Central memory CD4-positive, alpha-beta T cell (primary cell): ENCODE measurements at regions not wholly inside any gene's neighbourhood (a gene's known extent, or its start where the extent isn't known, plus 50 kb on each side); places are given as distances from the start of the nearest gene placed in this dataset.

Source experiments
- DNase-seq: peaks from one replicate; pipeline ENCODE4 v3.0.0; 2022

- no peak for DNase-seq
Observed at GRCh38 chr13:72208112-72208645, 341.2 kb upstream of the DACH1 start.

DNA sequence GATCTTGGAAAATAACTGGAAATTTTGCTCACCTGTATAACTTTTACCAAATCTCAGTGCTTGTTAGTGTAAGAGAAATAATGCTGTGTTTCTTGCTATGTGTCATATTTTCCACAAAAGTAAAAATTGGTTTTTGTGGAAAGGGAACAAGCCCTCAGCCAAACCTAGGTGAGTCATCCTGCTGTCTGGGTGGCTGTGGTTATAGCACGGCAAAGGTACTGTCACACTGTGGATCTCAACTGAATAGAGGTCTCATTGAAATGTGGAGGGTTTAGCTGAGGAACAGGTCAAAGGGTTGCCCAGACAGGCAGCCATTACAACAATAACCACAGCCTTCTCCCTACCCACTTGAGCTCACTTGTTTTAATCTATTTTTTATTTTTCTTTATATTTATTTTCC, 338.8 kb upstream of the DACH1 start:
- DNase-seq, result no peak

- no peak for DNase-seq
Observed at GRCh38 chr13:72204291-72204690, 337.3 kb upstream of the DACH1 start.

- no peak for DNase-seq
Observed at GRCh38 chr13:72201726-72202125, 334.7 kb upstream of the DACH1 start.

- no peak for DNase-seq
Observed at GRCh38 chr13:72199640-72200039, 332.6 kb upstream of the DACH1 start.

DNA sequence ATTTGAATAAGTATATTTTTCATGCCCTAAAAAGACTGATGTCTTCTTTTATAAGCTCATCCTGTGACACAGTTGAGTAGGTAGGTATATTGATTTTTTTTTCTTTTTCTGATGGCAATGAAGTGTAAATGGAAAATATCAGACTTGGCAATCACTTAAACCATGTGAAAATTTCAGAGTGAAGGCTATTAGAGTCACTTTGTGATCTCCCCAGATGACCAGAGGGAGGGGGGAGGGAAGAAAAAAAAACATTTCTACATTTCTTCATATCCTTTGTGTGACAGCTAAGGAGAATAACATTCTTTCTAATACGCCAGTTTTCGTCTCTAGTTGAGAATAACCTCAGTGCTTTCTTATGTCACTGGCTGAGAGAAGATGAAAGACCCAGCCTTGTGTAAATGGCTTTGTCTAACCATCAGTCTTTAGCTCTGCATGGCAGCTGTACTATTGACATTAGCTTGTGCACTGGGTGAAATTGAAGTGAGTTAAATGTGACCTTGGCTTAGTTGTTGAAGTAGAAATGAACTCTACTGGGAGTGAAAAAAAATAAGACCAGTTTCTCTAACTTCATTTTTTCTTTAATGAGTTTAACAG, 332.1 kb upstream of the DACH1 start:
- no peak for DNase-seq

- DNase-seq, result no peak
Observed at GRCh38 chr13:72198042-72198441, 331.0 kb upstream of the DACH1 start.

GRCh38 chr13:72195044-72195704, 328.2 kb upstream of the DACH1 start:
- no peak for DNase-seq

- DNase-seq, result no peak
Observed at GRCh38 chr13:72194523-72194922, 327.5 kb upstream of the DACH1 start.

GRCh38 chr13:72186730-72187422, 319.9 kb upstream of the DACH1 start:
- DNase-seq, result no peak

DNA sequence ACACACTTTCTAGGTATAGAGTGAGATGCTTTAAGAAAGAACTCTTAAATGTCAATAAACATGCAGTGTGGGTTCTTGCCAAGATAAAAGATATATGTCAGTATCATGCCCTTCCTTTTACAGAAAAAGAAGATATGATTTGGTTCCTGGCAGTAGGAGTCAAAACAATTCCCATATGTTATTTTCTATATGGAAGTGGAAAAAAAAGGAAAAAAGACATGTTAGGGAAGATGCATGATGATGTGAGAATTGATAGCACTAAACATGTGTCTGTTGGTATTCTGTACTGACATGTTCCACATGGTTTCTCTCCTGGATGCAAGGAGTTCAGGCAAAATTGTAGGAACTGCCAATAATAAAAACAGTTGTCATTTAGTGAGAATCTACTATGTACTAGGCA, 318.8 kb upstream of the DACH1 start:
- DNase-seq, result no peak

GRCh38 chr13:72181661-72182060, 314.7 kb upstream of the DACH1 start:
- no peak for DNase-seq

DNA sequence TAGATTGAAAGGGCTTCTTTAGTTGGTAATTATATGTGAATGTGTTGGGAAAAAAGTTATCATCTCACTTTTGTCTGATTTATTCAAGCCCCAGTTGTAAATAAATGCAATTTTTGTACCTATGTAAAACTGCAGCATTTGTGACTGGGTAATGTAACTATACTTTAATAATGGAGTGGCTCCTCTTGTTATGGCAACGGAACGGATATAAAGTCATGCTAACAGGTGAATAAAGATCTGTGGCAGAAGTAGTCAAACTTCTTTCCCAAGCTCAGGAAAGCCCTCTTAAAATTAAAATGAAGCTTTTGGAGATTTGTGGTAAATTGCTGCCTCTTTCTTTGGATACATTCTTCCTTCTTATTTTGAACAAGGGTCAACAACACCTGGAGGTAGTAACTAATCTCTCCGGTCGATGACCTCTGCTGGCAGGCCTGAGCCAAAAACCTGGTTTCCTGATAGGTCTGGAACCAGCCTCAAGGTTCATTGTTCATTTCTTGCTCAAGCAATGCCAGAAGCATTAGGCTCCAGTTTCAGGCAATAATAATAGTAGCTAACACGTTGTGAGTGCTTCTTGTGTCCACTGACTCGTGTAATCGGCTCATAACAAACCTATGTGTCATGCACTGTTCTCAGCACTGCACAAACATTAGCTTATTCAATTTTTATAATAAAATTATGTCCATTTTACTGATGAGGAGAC, 313.4 kb upstream of the DACH1 start:
- no peak for DNase-seq

- DNase-seq, result no peak
Observed at GRCh38 chr13:72174549-72174948, 307.5 kb upstream of the DACH1 start.

- DNase-seq, result no peak
Observed at GRCh38 chr13:72170571-72170970, 303.6 kb upstream of the DACH1 start.

- no peak for DNase-seq
Observed at GRCh38 chr13:72168126-72168855, 301.3 kb upstream of the DACH1 start.

DNA sequence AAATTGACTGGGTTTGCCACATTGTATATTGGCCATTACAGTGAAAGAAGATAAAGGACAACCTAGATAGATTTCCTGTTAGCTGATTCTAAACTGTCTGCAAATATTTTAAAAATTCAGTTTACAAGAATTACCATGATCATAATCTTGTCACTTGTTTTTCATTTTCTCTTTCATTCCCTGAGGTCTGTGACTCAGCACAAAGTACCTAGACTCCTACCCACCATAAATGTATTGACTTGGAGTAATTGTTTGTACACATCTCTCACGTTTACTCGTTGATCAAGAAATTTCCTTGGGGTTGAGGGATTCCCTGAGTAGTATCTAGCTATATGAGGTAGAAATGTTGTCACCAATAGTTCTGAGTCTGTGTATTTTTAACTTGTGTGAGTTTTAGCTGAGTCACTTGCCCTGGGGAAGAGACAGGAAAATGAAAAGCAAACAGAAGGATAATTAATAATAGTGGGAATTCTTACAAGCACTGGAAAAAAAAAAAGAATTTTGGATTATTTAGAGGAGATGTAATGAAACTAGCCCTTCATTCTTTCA, 299.2 kb upstream of the DACH1 start:
- no peak for DNase-seq

GRCh38 chr13:72165276-72165675, 298.3 kb upstream of the DACH1 start:
- DNase-seq, result no peak

DNA sequence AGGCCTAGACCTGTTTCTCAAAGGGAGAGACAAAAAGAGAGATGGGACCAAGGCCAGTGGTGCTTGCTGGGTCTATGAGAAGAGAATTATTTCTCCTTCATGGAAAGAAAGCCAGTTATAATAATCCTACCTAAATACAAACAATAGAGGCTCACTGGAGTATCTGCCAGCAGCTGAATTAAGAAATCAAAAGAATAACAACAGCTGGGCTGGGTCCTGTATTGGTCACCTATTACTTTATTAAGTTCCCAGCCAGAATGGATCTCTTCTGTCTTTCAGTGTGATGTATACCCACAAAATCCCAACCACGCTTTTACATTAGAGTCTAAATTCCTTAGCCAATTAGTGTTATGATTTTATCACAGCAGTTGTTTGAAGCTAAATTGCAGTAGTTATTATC, 297.8 kb upstream of the DACH1 start:
- no peak for DNase-seq

DNA sequence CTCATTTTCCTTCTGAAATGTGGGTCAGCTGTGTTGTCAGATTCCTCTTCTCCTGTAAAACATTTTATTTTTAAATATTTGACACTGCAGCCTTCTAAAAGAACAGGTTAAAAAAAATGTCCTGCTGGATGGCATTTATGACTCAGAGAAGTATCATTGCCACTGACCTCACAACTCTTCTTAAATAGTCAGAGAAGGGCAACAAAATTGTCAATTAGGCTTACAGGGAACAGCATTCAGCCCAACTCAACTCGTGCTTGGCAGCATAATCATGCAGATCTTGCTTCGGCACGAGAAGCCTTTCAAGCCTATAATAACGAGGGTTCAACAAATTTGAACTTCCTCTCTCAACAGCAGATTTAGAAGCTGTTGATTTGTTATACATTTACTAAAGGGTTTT, 296.7 kb upstream of the DACH1 start:
- DNase-seq, result no peak

GRCh38 chr13:72160977-72161376, 294.0 kb upstream of the DACH1 start:
- no peak for DNase-seq

GRCh38 chr13:72156760-72157159, 289.8 kb upstream of the DACH1 start:
- no peak for DNase-seq
